SH-SY5Y (cell line): ENCODE measurements at regions not wholly inside any gene's neighbourhood (a gene's known extent, or its start where the extent isn't known, plus 50 kb on each side); places are given as distances from the start of the nearest gene placed in this dataset.

Experiments used
- GATA2 ChIP-seq: IDR thresholded peaks from 2 replicates; pipeline ENCODE4 v1.6.1; 2011; ENCODE audit warnings: mild to moderate bottlenecking, low read depth, low read length
- GATA3 ChIP-seq: IDR thresholded peaks from 2 replicates; pipeline ENCODE4 v1.6.1; 2011; ENCODE audit warnings: low read depth, mild to moderate bottlenecking, low read length, moderate library complexity

- TF ChIP-seq GATA3 (no peak), GATA2 (no peak)
Measured at GRCh38 chr3:177353140-177353539, 155.9 kb upstream of the TBL1XR1 start.
